ENCODE measurements at regions not wholly inside any gene's neighbourhood (a gene's known extent, or its start where the extent isn't known, plus 50 kb on each side); places are given as distances from the start of the nearest gene placed in this dataset.

- no peak for TF ChIP-seq CHD7 (IDR thresholded peaks at IDR 0.05; ENCODE audit: insufficient replicate concordance, low read length)
- no peak for TF ChIP-seq TCF12 (IDR thresholded peaks at IDR 0.05; ENCODE audit: low read depth, low read length)
Observed at GRCh38 chrX:144612076-144612475, 635.2 kb upstream of the SPANXN1 start (continued).

All from H1 (cell line).